IMR-90 (cell line): ENCODE measurements at regions not wholly inside any gene's neighbourhood (a gene's known extent, or its start where the extent isn't known, plus 50 kb on each side); places are given as distances from the start of the nearest gene placed in this dataset.

Experiments
- CHD1 ChIP-seq: IDR thresholded peaks from 2 replicates; pipeline ENCODE4 v1.6.1; 2012; ENCODE audit warnings: low read depth, low read length, improper control_type of control experiment
- MXI1 ChIP-seq: IDR thresholded peaks from 2 replicates; pipeline ENCODE4 v1.6.1; 2012; ENCODE audit warnings: low read depth, mild to moderate bottlenecking, low read length, moderate library complexity, borderline replicate concordance
- NFE2L2 ChIP-seq: fragments of 150-350 bp; IDR thresholded peaks from 2 replicates; pipeline ENCODE4 v1.6.1; 2016; ENCODE audit warnings: low read depth, mild to moderate bottlenecking, low read length
- TF ChIP-seq, protein P1 (sequence below): conservative IDR thresholded peaks from 2 replicates; pipeline ENCODE4 v1.5.1; 2012; ENCODE audit warnings: mild to moderate bottlenecking, low read depth, low read length, improper control_type of control experiment
- TF ChIP-seq, protein P2 (sequence below): fragments of 150-350 bp; IDR thresholded peaks from 2 replicates; pipeline ENCODE4 v1.6.1; 2017; ENCODE audit warnings: mild to moderate bottlenecking, antibody characterized with exemption, low read length, low read depth

DNA sequence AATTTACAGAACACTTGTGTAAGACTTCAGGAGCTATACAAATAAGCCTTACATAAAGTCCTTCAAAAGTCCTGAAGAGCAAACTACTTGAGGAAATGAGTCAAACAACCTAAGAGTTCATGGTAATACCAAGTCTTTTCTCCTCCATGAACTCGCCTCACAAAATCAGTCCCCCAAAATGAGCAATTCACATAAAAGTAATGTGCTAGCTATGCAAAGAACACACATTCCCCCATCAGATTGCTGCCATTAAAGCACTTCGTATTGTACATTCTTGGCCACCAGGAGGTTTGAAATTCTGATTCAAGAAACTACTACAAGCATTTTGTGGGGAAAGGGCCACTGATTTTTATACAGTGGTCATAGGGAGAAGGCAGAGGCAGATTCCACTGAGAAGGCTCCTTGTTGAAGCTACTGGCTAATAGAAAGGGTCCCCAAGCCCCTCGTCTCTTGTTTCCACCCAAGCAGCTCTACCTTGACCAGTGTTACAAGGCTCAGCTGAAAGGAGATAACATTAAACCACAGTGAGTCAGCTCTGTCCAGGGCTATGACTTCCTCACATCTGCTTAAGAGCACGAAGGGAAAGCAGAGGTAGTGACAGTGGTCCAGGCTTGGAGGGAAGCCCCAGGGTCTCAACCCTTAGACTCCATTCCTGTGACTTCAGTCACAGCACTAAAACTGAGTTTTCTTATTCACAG, 115.2 kb upstream of the CDK1 start:
- TF ChIP-seq CHD1, result no peak
- TF ChIP-seq NFE2L2, result no peak
- TF ChIP-seq MXI1, result no peak
- TF ChIP-seq, protein P1, sequence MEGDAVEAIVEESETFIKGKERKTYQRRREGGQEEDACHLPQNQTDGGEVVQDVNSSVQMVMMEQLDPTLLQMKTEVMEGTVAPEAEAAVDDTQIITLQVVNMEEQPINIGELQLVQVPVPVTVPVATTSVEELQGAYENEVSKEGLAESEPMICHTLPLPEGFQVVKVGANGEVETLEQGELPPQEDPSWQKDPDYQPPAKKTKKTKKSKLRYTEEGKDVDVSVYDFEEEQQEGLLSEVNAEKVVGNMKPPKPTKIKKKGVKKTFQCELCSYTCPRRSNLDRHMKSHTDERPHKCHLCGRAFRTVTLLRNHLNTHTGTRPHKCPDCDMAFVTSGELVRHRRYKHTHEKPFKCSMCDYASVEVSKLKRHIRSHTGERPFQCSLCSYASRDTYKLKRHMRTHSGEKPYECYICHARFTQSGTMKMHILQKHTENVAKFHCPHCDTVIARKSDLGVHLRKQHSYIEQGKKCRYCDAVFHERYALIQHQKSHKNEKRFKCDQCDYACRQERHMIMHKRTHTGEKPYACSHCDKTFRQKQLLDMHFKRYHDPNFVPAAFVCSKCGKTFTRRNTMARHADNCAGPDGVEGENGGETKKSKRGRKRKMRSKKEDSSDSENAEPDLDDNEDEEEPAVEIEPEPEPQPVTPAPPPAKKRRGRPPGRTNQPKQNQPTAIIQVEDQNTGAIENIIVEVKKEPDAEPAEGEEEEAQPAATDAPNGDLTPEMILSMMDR, result no peak
- TF ChIP-seq, protein P2, sequence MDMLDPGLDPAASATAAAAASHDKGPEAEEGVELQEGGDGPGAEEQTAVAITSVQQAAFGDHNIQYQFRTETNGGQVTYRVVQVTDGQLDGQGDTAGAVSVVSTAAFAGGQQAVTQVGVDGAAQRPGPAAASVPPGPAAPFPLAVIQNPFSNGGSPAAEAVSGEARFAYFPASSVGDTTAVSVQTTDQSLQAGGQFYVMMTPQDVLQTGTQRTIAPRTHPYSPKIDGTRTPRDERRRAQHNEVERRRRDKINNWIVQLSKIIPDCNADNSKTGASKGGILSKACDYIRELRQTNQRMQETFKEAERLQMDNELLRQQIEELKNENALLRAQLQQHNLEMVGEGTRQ, result no peak
